Ovary (tissue), 3 donors: ENCODE measurements at regions not wholly inside any gene's neighbourhood (a gene's known extent, or its start where the extent isn't known, plus 50 kb on each side); places are given as distances from the start of the nearest gene placed in this dataset.

ENCODE experiments used
- EP300 ChIP-seq: sonication (generic); formaldehyde crosslinking; IDR thresholded peaks from one replicate; pipeline ENCODE4 v1.6.1; 2017; ENCODE audit warnings: antibody characterized with exemption
- TF ChIP-seq, protein P1 (sequence below), 3 donors: fragments of 450-650 bp in 2 of 3; fragments of 200-600 bp in 1 of 3; IDR thresholded peaks; one replicate each; pipeline versions ENCODE4 v1.5.1 to v1.8.0; 2016 to 2022; ENCODE audit warnings: antibody characterized with exemption in 3 of 3, mild to moderate bottlenecking in 1 of 3
- donor health status: DM: no; HTN: no; CAD: no.

GRCh38 chr5:145579301-145579700 lies 255.8 kb downstream of the PRELID2 start:
- TF ChIP-seq, protein P1, sequence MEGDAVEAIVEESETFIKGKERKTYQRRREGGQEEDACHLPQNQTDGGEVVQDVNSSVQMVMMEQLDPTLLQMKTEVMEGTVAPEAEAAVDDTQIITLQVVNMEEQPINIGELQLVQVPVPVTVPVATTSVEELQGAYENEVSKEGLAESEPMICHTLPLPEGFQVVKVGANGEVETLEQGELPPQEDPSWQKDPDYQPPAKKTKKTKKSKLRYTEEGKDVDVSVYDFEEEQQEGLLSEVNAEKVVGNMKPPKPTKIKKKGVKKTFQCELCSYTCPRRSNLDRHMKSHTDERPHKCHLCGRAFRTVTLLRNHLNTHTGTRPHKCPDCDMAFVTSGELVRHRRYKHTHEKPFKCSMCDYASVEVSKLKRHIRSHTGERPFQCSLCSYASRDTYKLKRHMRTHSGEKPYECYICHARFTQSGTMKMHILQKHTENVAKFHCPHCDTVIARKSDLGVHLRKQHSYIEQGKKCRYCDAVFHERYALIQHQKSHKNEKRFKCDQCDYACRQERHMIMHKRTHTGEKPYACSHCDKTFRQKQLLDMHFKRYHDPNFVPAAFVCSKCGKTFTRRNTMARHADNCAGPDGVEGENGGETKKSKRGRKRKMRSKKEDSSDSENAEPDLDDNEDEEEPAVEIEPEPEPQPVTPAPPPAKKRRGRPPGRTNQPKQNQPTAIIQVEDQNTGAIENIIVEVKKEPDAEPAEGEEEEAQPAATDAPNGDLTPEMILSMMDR (IDR thresholded peaks at IDR 0.05): no peak
- no peak for TF ChIP-seq EP300
